H1 (cell line): ENCODE measurements at regions not wholly inside any gene's neighbourhood (a gene's known extent, or its start where the extent isn't known, plus 50 kb on each side); places are given as distances from the start of the nearest gene placed in this dataset.

Source experiments
- CTCF ChIA-PET: fragments of 300-600 bp; sonication (Branson Sonifier 250); formaldehyde crosslinking; loops from one replicate; lab custom pipeline; 2021; ENCODE audit not compliant: partially characterized antibody; lab: Charles Lee
- POLR2A ChIA-PET: fragments of 300-600 bp; sonication (Branson Sonifier 250); formaldehyde crosslinking; loops from one replicate; lab custom pipeline; 2021; ENCODE audit warnings: inconsistent platforms; ENCODE audit not compliant: partially characterized antibody; lab: Charles Lee
- DNase-seq, 2 experiments: peaks; one replicate each; pipeline versions ENCODE4 v3.0.0 to v3.0.0-alpha.2; 2010 to 2022; ENCODE audit warnings: low spot score in 2 of 2, low read depth in 1 of 2, mixed read lengths in 1 of 2
- FAIRE-seq: peaks from 2 replicates; lab custom pipeline; 2011; peaks lifted over from hg19 to GRCh38; lab: Jason Lieb, UNC
- H2AFZ ChIP-seq: 2 replicates; pipeline ENCODE4 v1.8.1; 2012; ENCODE audit warnings: low read length, inconsistent platforms
- H2AK5ac ChIP-seq: 2 replicates; pipeline ENCODE4 v1.6.1; 2013; ENCODE audit warnings: low read depth, low read length
- H2BK120ac ChIP-seq: replicated peaks from 2 replicates; pipeline ENCODE3; 2013; ENCODE audit warnings: low read depth, low read length, inconsistent platforms
- H2BK12ac ChIP-seq: 2 replicates; pipeline ENCODE4 v1.6.1; 2013; ENCODE audit warnings: low read depth, low read length
- H2BK15ac ChIP-seq: 2 replicates; pipeline ENCODE4 v1.6.1; 2013; ENCODE audit warnings: low read length
- H2BK20ac ChIP-seq: 2 replicates; pipeline ENCODE4 v1.6.1; 2013; ENCODE audit warnings: low read length
- H2BK5ac ChIP-seq: 2 replicates; pipeline ENCODE4 v1.6.1; 2013; ENCODE audit warnings: low read depth, low read length
- H3K14ac ChIP-seq: 2 replicates; pipeline ENCODE4 v1.6.1; 2013; ENCODE audit warnings: inconsistent platforms; ENCODE audit not compliant: insufficient read length
- H3K18ac ChIP-seq: 2 replicates; pipeline ENCODE4 v1.6.1; 2013; ENCODE audit warnings: low read length; ENCODE audit errors: extremely low read depth
- H3K23ac ChIP-seq: 2 replicates; pipeline ENCODE4 v1.6.1; 2013; ENCODE audit warnings: inconsistent platforms; ENCODE audit not compliant: insufficient read length
- H3K23me2 ChIP-seq: 2 replicates; pipeline ENCODE4 v1.6.1; 2013; ENCODE audit warnings: low read depth, low read length
- H3K27ac ChIP-seq: 2 replicates; pipeline ENCODE4 v1.6.1; 2011; ENCODE audit warnings: low read depth, low read length, inconsistent platforms
- H3K27me3 ChIP-seq, 4 experiments: replicated peaks in 1 of 4; 1 replicate in 1 of 4; 2 replicates in 3 of 4; pipeline versions ENCODE4 v1.6.1 to v1.8.1; 2011 to 2013; ENCODE audit warnings: low read length in 3 of 4, mild to moderate bottlenecking in 3 of 4, inconsistent platforms in 2 of 4, mixed read lengths in 2 of 4, moderate library complexity in 1 of 4; ENCODE audit not compliant: control insufficient read depth in 3 of 4, insufficient read depth in 3 of 4; ENCODE audit errors: extremely low read depth in 1 of 4
- H3K36me3 ChIP-seq, 4 experiments: 2 replicates each; pipeline versions ENCODE4 v1.6.1 to v1.8.1; 2011 to 2013; ENCODE audit warnings: mild to moderate bottlenecking in 4 of 4, low read length in 3 of 4, moderate library complexity in 2 of 4, control low read depth in 1 of 4, inconsistent platforms in 1 of 4; ENCODE audit not compliant: insufficient read depth in 4 of 4, control insufficient read depth in 2 of 4
- H3K4ac ChIP-seq: replicated peaks from 2 replicates; pipeline ENCODE3; 2013; ENCODE audit warnings: low read length, low read depth, mixed read lengths, inconsistent platforms; ENCODE audit not compliant: insufficient read length
- H3K4me1 ChIP-seq, 4 experiments: replicated peaks in 1 of 4; 1 replicate in 1 of 4; 2 replicates in 3 of 4; pipeline versions ENCODE4 v1.6.1 to v1.8.1; 2011 to 2013; ENCODE audit warnings: low read length in 3 of 4, inconsistent platforms in 2 of 4, mixed read lengths in 1 of 4; ENCODE audit not compliant: insufficient read depth in 4 of 4, control insufficient read depth in 3 of 4
- H3K4me2 ChIP-seq, 2 experiments: 2 replicates each; pipeline versions ENCODE4 v1.6.1 to v1.8.1; 2011 to 2013; ENCODE audit warnings: low read depth in 2 of 2, low read length in 2 of 2, control low read depth in 1 of 2, inconsistent platforms in 1 of 2, mild to moderate bottlenecking in 1 of 2; ENCODE audit not compliant: insufficient read depth in 1 of 2
- H3K4me3 ChIP-seq, 4 experiments: fragments of 200-600, 300-600 bp in 1 of 4; sonication (generic), shearing (Covaris generic), sonication (Bioruptor Twin) in 1 of 4; 2 replicates each; pipeline versions ENCODE4 v1.5.1 to v1.8.1; 2011 to 2016; ENCODE audit warnings: low read length in 4 of 4, low read depth in 3 of 4, control low read depth in 2 of 4, inconsistent platforms in 2 of 4, mild to moderate bottlenecking in 2 of 4, mixed read lengths in 1 of 4, moderate library complexity in 1 of 4; ENCODE audit not compliant: insufficient read depth in 2 of 4; ENCODE audit errors: extremely low read depth in 1 of 4
- H3K56ac ChIP-seq: replicated peaks from 2 replicates; pipeline ENCODE3; 2013; ENCODE audit warnings: low read depth, mild to moderate bottlenecking, mixed read lengths, low read length, inconsistent platforms; ENCODE audit not compliant: insufficient read length
- H3K79me1 ChIP-seq: 2 replicates; pipeline ENCODE4 v1.6.1; 2013; ENCODE audit warnings: low read depth, low read length, control low read depth
- H3K79me2 ChIP-seq, 2 experiments: 2 replicates each; pipeline versions ENCODE4 v1.6.1 to v1.8.1; 2012 to 2013; ENCODE audit warnings: low read length in 2 of 2, mild to moderate bottlenecking in 2 of 2, inconsistent platforms in 1 of 2; ENCODE audit not compliant: insufficient read depth in 2 of 2, control insufficient read depth in 1 of 2
- H3K9ac ChIP-seq, 4 experiments: replicated peaks in 1 of 4; 1 replicate in 1 of 4; 2 replicates in 3 of 4; pipeline versions ENCODE4 v1.6.1 to v1.8.1; 2011 to 2013; ENCODE audit warnings: low read depth in 3 of 4, low read length in 3 of 4, control low read depth in 2 of 4, mild to moderate bottlenecking in 2 of 4, moderate library complexity in 2 of 4, inconsistent platforms in 1 of 4; ENCODE audit errors: extremely low read depth in 1 of 4
- H3K9me3 ChIP-seq, 2 experiments: 2 replicates each; pipeline versions ENCODE4 v1.6.1 to v1.8.1; 2012 to 2013; ENCODE audit warnings: mild to moderate bottlenecking in 2 of 2, moderate library complexity in 2 of 2, control low read depth in 1 of 2, inconsistent platforms in 1 of 2, low read depth in 1 of 2, low read length in 1 of 2, mixed read lengths in 1 of 2; ENCODE audit not compliant: insufficient read depth in 2 of 2
- H4K20me1 ChIP-seq, 2 experiments: replicated peaks in 1 of 2; 2 replicates each; pipeline versions ENCODE3 to v1.8.1; 2011 to 2013; ENCODE audit warnings: inconsistent platforms in 2 of 2, low read length in 2 of 2, mild to moderate bottlenecking in 1 of 2; ENCODE audit not compliant: insufficient read depth in 2 of 2, control insufficient read depth in 1 of 2
- H4K5ac ChIP-seq: 2 replicates; pipeline ENCODE4 v1.6.1; 2013; ENCODE audit warnings: low read length, low read depth, mixed read lengths, inconsistent platforms; ENCODE audit not compliant: insufficient read length
- H4K8ac ChIP-seq: 2 replicates; pipeline ENCODE4 v1.8.0; 2013; ENCODE audit warnings: mild to moderate bottlenecking, moderate library complexity, low read length, inconsistent platforms; ENCODE audit not compliant: insufficient read depth; ENCODE audit errors: extremely low read depth
- H4K91ac ChIP-seq: replicated peaks from 2 replicates; pipeline ENCODE3; 2013; ENCODE audit warnings: low read length, mixed read lengths, inconsistent platforms; ENCODE audit not compliant: insufficient read length
- ASH2L ChIP-seq: fragments of 200-600, 300-600 bp; sonication (generic); IDR thresholded peaks from one replicate; pipeline ENCODE4 v1.7.1; 2017; ENCODE audit warnings: low read length
- CBX5 ChIP-seq: fragments of 300-800, 300-1000 bp; sonication (generic); IDR thresholded peaks from 2 replicates; pipeline ENCODE4 v1.7.1; 2016; ENCODE audit warnings: antibody characterized with exemption, low read length, low read depth
- CTBP2 ChIP-seq: IDR thresholded peaks from 2 replicates; pipeline ENCODE4 v1.7.0; 2011; ENCODE audit warnings: borderline replicate concordance, mild to moderate bottlenecking, moderate library complexity, mixed read lengths, low read length; ENCODE audit not compliant: insufficient read depth, insufficient read length
- HDAC6 ChIP-seq: IDR thresholded peaks from one replicate; pipeline ENCODE4 v1.7.1; 2012; ENCODE audit warnings: low read depth, mild to moderate bottlenecking, inconsistent platforms, low read length, moderate library complexity
- KDM4A ChIP-seq: IDR thresholded peaks from one replicate; pipeline ENCODE4 v1.7.1; 2012; ENCODE audit warnings: low read depth, mild to moderate bottlenecking, moderate library complexity, low read length, inconsistent platforms; ENCODE audit not compliant: severe bottlenecking
- PHF8 ChIP-seq: fragments of 200-600 bp; sonication (generic); conservative IDR thresholded peaks from 2 replicates; pipeline ENCODE4 v1.7.1; 2012; ENCODE audit warnings: low read depth, mild to moderate bottlenecking, inconsistent platforms, low read length, moderate library complexity
- SP2 ChIP-seq: IDR thresholded peaks from 2 replicates; pipeline ENCODE4 v1.6.1; 2012; ENCODE audit warnings: mild to moderate bottlenecking, low read length, inconsistent platforms
- TAF7 ChIP-seq: optimal IDR thresholded peaks from 2 replicates; pipeline ENCODE3; 2011; ENCODE audit warnings: low read depth, mild to moderate bottlenecking, inconsistent platforms, low read length, moderate library complexity, borderline replicate concordance
- TBP ChIP-seq: IDR thresholded peaks from 2 replicates; pipeline ENCODE4 v1.6.1; 2011; ENCODE audit warnings: low read depth, low read length, improper control_type of control experiment
- WGBS, 2 experiments: shearing (Covaris generic) in 1 of 2; methylation state at CpG; one replicate each; pipeline versions ENCODE4 v1.1.6 to v1.1.7; 2013 to 2015; ENCODE audit warnings: low lambda C conversion rate in 2 of 2, mixed read lengths in 2 of 2, inconsistent platforms in 1 of 2, low coverage in 1 of 2, missing lambda C conversion rate in 1 of 2; ENCODE audit not compliant: insufficient replicate concordance in 2 of 2, insufficient coverage in 1 of 2, insufficient read length in 1 of 2; ENCODE audit errors: extremely low coverage in 1 of 2, missing lambda C conversion rate in 1 of 2; 5-methylcytosine and 5-hydroxymethylcytosine counted together

DNA sequence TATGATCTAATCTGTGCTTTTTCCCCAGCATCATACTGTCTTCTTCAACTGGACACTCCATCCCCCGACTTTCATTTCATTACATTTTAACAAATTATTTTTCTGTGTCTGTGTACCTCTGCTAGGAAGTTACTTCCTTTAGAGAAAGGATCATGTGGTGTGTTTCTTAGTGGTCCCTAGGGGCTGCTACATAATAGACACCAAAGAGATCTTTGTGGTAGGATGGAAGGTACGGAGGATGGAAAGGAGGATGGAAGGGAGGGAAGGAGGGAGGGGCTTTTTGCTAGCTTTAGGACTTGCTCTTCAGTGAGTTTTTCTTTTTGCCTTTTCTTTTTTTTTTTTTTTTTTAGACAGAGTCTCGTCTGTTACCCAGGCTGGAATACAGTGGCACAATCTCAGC lies 95.7 kb downstream of the TNFAIP3 start:
- Histone ChIP-seq H2BK15ac (no peak overlapping the region), H3K27me3 (peaks cover 0 to 1% (median 0%) of the 10 kb centered on the region in 4 experiments; a peak in 1 of 7 replicates), H3K23ac (no peak overlapping the region), H3K14ac (no peak overlapping the region), H3K79me2 (no peaks in the 10 kb centered on the region), H2BK5ac (no peak overlapping the region), H3K56ac (no peak overlapping the region), H4K20me1 (no peaks in the 10 kb centered on the region), H3K4me2 (no peak overlapping the region), H2BK12ac (no peak overlapping the region)
- POLR2A ChIA-PET: no interaction called here
- TF ChIP-seq CTBP2: no peak
- TF ChIP-seq TBP: no peak
- no peak for TF ChIP-seq KDM4A
- no peak for TF ChIP-seq PHF8
- TF ChIP-seq TAF7: no peak
- TF ChIP-seq HDAC6: no peak
- TF ChIP-seq ASH2L: no peak
- TF ChIP-seq SP2: no peak
- no peak for TF ChIP-seq CBX5
- TF ChIP-seq, all 59 proteins: peak for 0
- no peak for FAIRE-seq
- Histone ChIP-seq H4K8ac (no peak overlapping the region), H3K18ac (no peak overlapping the region), H2AFZ (no peak overlapping the region), H3K4me1 (no peaks in the 10 kb centered on the region), H3K27ac (no peak overlapping the region), H4K91ac (no peak overlapping the region), H2BK120ac (no peak overlapping the region), H3K9ac (no peak overlapping the region), H3K36me3 (no peaks in the 10 kb centered on the region), H2AK5ac (no peak overlapping the region), H3K23me2 (no peaks in the 10 kb centered on the region), H3K9me3 (peaks cover 6 to 15% of the 10 kb centered on the region in 2 experiments; a peak in 3 of 4 replicates), H3K4me3 (no peak overlapping the region), H3K4ac (no peak overlapping the region), H4K5ac (no peak overlapping the region), H2BK20ac (no peak overlapping the region), H3K79me1 (no peaks in the 10 kb centered on the region)
- no peak for DNase-seq
- WGBS, 2 experiments: 94 to 100% methylated on average over 1 to 2 of the region's 3 CpGs
- CTCF ChIA-PET: interaction anchor here (1.4 to 2.3 kb wide), 2 partner anchors 42 to 246 kb away, joined by 3 to 5 read pairs; no protein-coding TSS in a partner anchor
